Stimulated activated CD8-positive, alpha-beta memory T cell treated with anti-CD3 and anti-CD28 coated beads, Interleukin-4, amount 100 ng/mL, for 48 hours (primary cell): ENCODE measurements at regions not wholly inside any gene's neighbourhood (a gene's known extent, or its start where the extent isn't known, plus 50 kb on each side); places are given as distances from the start of the nearest gene placed in this dataset.

Experiments
- DNase-seq: peaks from one replicate; pipeline ENCODE4 v3.0.0-alpha.2; 2020

DNA sequence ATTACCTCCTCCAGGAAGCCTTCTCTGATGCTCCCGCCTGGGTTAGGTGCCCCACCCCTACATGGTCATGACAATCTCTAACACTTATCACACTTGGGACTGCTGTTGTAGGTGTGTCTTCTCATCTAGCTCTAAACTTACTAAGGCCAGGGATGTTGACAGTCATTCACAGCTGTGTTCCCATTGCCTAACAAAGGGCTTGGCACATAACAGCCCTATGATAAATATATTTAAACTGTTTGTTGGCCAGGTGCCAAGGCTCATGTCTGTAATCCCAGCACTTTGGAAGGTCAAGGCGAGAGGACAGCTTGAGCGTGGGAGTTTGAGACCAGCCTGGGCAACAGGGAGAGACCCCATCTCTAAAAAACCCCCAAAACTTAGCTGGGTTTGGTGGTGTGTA is 98.8 kb upstream of the RGS6 start:
- no peak for DNase-seq

- no peak for DNase-seq
Observed at GRCh38 chr14:71834284-71835204, 97.7 kb upstream of the RGS6 start.

DNA sequence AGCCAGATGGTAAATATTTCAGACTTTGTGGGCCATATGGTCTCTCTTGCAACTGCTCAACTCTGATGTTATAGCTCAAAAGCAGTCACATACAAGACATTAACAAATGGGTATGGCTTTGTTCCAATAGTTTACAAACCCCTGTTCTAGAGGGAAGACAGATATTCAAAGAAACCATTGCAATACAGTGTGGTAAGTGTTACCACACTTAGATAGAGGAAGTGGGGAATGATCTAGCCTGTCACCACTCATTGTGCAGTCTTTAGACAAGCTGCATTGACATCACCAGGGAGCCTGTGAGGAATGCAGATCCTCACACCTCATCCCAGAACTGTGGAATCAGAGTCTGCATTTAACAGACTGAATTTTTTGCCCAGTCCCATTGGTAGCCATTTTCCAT is 80.0 kb upstream of the RGS6 start:
- no peak for DNase-seq

DNA sequence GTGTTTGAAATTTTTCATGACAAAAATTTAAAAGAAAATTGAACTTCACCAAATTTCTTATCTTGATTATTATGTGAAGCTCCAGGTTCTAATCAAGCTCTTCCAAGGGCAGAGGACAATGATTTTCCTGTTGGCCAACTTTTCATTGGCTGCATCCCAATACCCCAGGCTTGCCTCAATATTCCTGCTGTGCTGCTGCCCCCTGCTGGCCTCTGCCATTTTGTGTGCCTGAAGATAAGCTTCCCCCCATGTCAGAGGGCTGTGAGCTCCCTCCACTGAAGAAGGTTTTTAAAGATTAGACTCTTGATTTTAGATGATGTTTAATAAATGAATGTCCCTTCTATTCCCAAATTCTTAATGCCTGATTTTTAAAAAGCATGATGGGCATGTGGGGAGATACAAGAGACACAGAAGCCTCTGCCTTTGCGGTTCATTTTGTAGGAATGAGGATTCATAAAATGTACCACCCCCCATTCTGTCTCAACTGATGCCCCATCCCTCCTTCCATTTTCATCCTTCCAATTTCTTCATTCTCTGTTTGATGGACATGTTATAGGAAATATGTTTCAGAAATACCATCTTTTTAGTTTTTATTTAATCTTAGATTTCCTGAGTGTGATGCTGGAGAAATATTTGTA is 76.7 kb upstream of the RGS6 start:
- peak; percentile 87 for DNase-seq

- no peak for DNase-seq
Observed at GRCh38 chr14:71856199-71856919, 75.9 kb upstream of the RGS6 start.

- DNase-seq = no peak
Observed at GRCh38 chr14:71863049-71863448, 69.2 kb upstream of the RGS6 start.

GRCh38 chr14:71863766-71864165 is 68.5 kb upstream of the RGS6 start:
- DNase-seq = no peak
